CD4-positive, CD25-positive, alpha-beta regulatory T cell (primary cell): ENCODE measurements at regions not wholly inside any gene's neighbourhood (a gene's known extent, or its start where the extent isn't known, plus 50 kb on each side); places are given as distances from the start of the nearest gene placed in this dataset.

ENCODE experiments used
- ATAC-seq, 2 donors: fragments of 150-1000 bp; cut with Tn5 transposase; one replicate each; pipeline ENCODE4 v1.10.0; 2021; ENCODE audit warnings: low read depth in 2 of 2, moderate number of reproducible peaks in 2 of 2, moderate library complexity in 1 of 2
- DNase-seq, 3 donors: peaks; one replicate each; pipeline versions ENCODE4 v3.0.0 to v3.0.0-alpha.2; 2012 to 2022; ENCODE audit warnings: mixed read lengths in 1 of 3
- H3K27ac ChIP-seq: one replicate; pipeline ENCODE4 v1.7.0; 2013; ENCODE audit warnings: mild to moderate bottlenecking, low read length; ENCODE audit not compliant: insufficient read depth, poor library complexity, severe bottlenecking
- H3K27me3 ChIP-seq: one replicate; pipeline ENCODE4 v1.7.0; 2013; ENCODE audit warnings: low read length; ENCODE audit not compliant: control insufficient read depth, insufficient read depth
- H3K36me3 ChIP-seq: one replicate; pipeline ENCODE4 v1.7.0; 2013; ENCODE audit warnings: mild to moderate bottlenecking, low read length, moderate library complexity; ENCODE audit not compliant: control insufficient read depth, insufficient read depth
- H3K4me1 ChIP-seq: 2 replicates; pipeline ENCODE4 v1.7.0; 2013; ENCODE audit warnings: mild to moderate bottlenecking, low read length; ENCODE audit not compliant: insufficient read depth, control insufficient read depth, poor library complexity, severe bottlenecking
- H3K4me3 ChIP-seq: one replicate; pipeline ENCODE4 v1.7.0; 2013; ENCODE audit warnings: low read depth, mild to moderate bottlenecking, low read length, moderate library complexity
- H3K9me3 ChIP-seq, 2 experiments: 1 replicate in 1 of 2; 2 replicates in 1 of 2; pipeline ENCODE4 v1.7.0; 2013; ENCODE audit warnings: low read length in 2 of 2, mild to moderate bottlenecking in 1 of 2, moderate library complexity in 1 of 2; ENCODE audit not compliant: control insufficient read depth in 2 of 2
- H3K27ac Mint-ChIP-seq, 3 donors: one replicate each; pipeline ENCODE4 v1.8.0; 2020 to 2022; ENCODE audit warnings: mild to moderate bottlenecking in 3 of 3, mixed read lengths in 3 of 3, moderate library complexity in 2 of 3
- H3K27me3 Mint-ChIP-seq: one replicate; pipeline ENCODE4 v1.8.0; 2022; ENCODE audit warnings: mild to moderate bottlenecking, mixed read lengths
- H3K36me3 Mint-ChIP-seq: one replicate; pipeline ENCODE4 v1.8.0; 2020; ENCODE audit warnings: mixed read lengths
- H3K4me1 Mint-ChIP-seq, 4 donors: one replicate each; pipeline ENCODE4 v1.8.0; 2020 to 2022; ENCODE audit warnings: mixed read lengths in 4 of 4, mild to moderate bottlenecking in 1 of 4
- H3K4me3 Mint-ChIP-seq, 4 donors: one replicate each; pipeline ENCODE4 v1.8.0; 2020 to 2022; ENCODE audit warnings: mild to moderate bottlenecking in 4 of 4, mixed read lengths in 4 of 4, moderate library complexity in 3 of 4
- H3K9me3 Mint-ChIP-seq, 7 donors: one replicate each; pipeline ENCODE4 v1.8.0; 2020 to 2022; ENCODE audit warnings: mixed read lengths in 7 of 7, mild to moderate bottlenecking in 3 of 7, moderate library complexity in 2 of 7

GRCh38 chrX:20585782-20586181 is 319.1 kb upstream of the RPS6KA3 start:
- no peak overlapping the region for H3K27ac ChIP-seq
- Mint-ChIP-seq H3K27ac (no peak overlapping the region), H3K9me3 (peaks cover 0 to 3% (median 0%) of the 10 kb centered on the region in 7 donors), H3K27me3 (no peaks in the 10 kb centered on the region), H3K4me3 (no peak overlapping the region), H3K36me3 (no peaks in the 10 kb centered on the region), H3K4me1 (no peaks in the 10 kb centered on the region)
- H3K9me3 ChIP-seq = no peaks in the 10 kb centered on the region
- H3K4me1 ChIP-seq = no peaks in the 10 kb centered on the region
- H3K4me3 ChIP-seq = no peak overlapping the region
- DNase-seq = no peak
- no peaks in the 10 kb centered on the region for H3K27me3 ChIP-seq
- no peaks in the 10 kb centered on the region for H3K36me3 ChIP-seq
- no peak for ATAC-seq

GRCh38 chrX:20571611-20572010 is 304.9 kb upstream of the RPS6KA3 start:
- Histone ChIP-seq H3K27me3 (no peaks in the 10 kb centered on the region), H3K4me1 (no peaks in the 10 kb centered on the region), H3K36me3 (no peaks in the 10 kb centered on the region), H3K9me3 (no peaks in the 10 kb centered on the region), H3K4me3 (no peak overlapping the region), H3K27ac (no peak overlapping the region)
- Mint-ChIP-seq H3K4me1 (no peaks in the 10 kb centered on the region), H3K4me3 (no peak overlapping the region), H3K27ac (no peak overlapping the region), H3K27me3 (no peaks in the 10 kb centered on the region), H3K9me3 (no peaks in the 10 kb centered on the region), H3K36me3 (no peaks in the 10 kb centered on the region)
- DNase-seq = no peak
- ATAC-seq = no peak

- DNase-seq (no peak), ATAC-seq (no peak)
- Histone ChIP-seq H3K36me3 (no peaks in the 10 kb centered on the region), H3K4me1 (no peaks in the 10 kb centered on the region), H3K4me3 (no peak overlapping the region), H3K27me3 (no peaks in the 10 kb centered on the region), H3K9me3 (no peaks in the 10 kb centered on the region), H3K27ac (no peak overlapping the region)
- Mint-ChIP-seq H3K27ac (no peak overlapping the region), H3K4me3 (no peak overlapping the region), H3K36me3 (no peaks in the 10 kb centered on the region), H3K27me3 (no peaks in the 10 kb centered on the region), H3K9me3 (no peaks in the 10 kb centered on the region), H3K4me1 (no peaks in the 10 kb centered on the region)
Measured at GRCh38 chrX:20567108-20567507, 300.4 kb upstream of the RPS6KA3 start.

DNA sequence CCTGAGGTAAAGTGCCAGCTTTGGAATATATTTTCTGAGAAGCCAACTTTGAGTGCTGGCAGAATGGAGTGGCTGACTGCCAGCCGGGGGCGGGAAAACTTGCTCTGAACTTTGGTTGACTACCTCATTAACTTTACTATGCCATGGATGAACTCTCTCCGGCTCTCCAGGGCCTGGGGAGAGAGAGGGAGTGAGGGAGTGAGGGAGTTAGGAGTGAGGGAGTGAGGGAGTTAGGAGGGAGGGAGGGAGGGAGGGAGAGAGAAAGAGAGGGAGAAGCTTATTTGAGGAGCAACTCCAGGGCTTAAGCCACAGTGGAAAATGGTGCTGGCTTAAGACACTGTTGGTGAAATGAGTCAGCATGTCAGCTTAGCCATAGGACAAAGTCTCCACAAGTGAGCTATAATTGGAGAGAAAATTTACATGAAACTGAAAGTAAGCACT is 280.9 kb upstream of the RPS6KA3 start:
- no peaks in the 10 kb centered on the region for H3K4me1 ChIP-seq
- Mint-ChIP-seq H3K4me1 (no peaks in the 10 kb centered on the region), H3K27ac (no peak overlapping the region), H3K4me3 (no peak overlapping the region), H3K36me3 (no peaks in the 10 kb centered on the region), H3K9me3 (peaks cover 0 to 15% (median 1%) of the 10 kb centered on the region in 7 donors), H3K27me3 (no peaks in the 10 kb centered on the region)
- H3K4me3 ChIP-seq = no peak overlapping the region
- no peak overlapping the region for H3K27ac ChIP-seq
- no peaks in the 10 kb centered on the region for H3K27me3 ChIP-seq
- no peaks in the 10 kb centered on the region for H3K36me3 ChIP-seq
- H3K9me3 ChIP-seq = no peaks in the 10 kb centered on the region
- no peak for DNase-seq
- ATAC-seq = no peak

DNA sequence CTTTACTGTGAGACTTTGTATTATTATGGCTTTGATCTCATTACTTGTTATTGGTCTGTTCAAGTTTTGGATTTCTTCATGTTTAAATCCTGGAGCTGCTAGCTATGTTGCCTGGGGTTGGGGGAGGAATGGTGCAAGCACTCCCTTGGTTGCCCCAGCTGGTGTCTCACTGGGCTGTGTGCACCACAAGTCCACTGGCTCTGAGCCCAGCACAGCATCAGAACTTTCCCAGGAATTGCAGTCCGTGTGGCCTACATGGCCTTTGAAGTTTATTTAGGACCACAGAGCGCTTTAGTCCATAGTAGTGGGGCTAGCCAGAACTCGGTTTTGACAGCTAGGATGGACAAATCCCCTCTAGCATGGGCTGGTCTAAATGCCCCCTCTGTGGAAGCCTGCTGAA is 278.8 kb upstream of the RPS6KA3 start:
- H3K36me3 ChIP-seq = no peaks in the 10 kb centered on the region
- no peak overlapping the region for H3K27ac ChIP-seq
- H3K4me3 Mint-ChIP-seq = no peak overlapping the region
- DNase-seq (no peak), ATAC-seq (no peak)
- no peaks in the 10 kb centered on the region for H3K27me3 Mint-ChIP-seq
- no peak overlapping the region for H3K4me3 ChIP-seq
- H3K27ac Mint-ChIP-seq = no peak overlapping the region
- H3K4me1 Mint-ChIP-seq = no peaks in the 10 kb centered on the region
- H3K9me3 ChIP-seq = no peaks in the 10 kb centered on the region
- H3K36me3 Mint-ChIP-seq = no peaks in the 10 kb centered on the region
- peaks cover 0 to 15% (median 3%) of the 10 kb centered on the region in 7 donors for H3K9me3 Mint-ChIP-seq
- H3K27me3 ChIP-seq = no peaks in the 10 kb centered on the region
- H3K4me1 ChIP-seq = no peaks in the 10 kb centered on the region

- DNase-seq (no peak), ATAC-seq (no peak)
- H3K4me3 Mint-ChIP-seq = no peak overlapping the region
- H3K36me3 ChIP-seq = no peaks in the 10 kb centered on the region
- no peaks in the 10 kb centered on the region for H3K4me1 Mint-ChIP-seq
- H3K4me1 ChIP-seq = no peaks in the 10 kb centered on the region
- H3K9me3 Mint-ChIP-seq = peaks cover 0 to 17% (median 2%) of the 10 kb centered on the region in 7 donors
- peaks cover 4% of the 10 kb centered on the region for H3K27me3 Mint-ChIP-seq
- H3K27ac Mint-ChIP-seq = no peak overlapping the region
- H3K27me3 ChIP-seq = no peaks in the 10 kb centered on the region
- H3K27ac ChIP-seq = no peak overlapping the region
- no peak overlapping the region for H3K4me3 ChIP-seq
- H3K9me3 ChIP-seq = no peaks in the 10 kb centered on the region
- no peaks in the 10 kb centered on the region for H3K36me3 Mint-ChIP-seq
Measured at GRCh38 chrX:20542072-20542471, 275.4 kb upstream of the RPS6KA3 start.

- H3K9me3 Mint-ChIP-seq = peaks cover 0 to 14% (median 2%) of the 10 kb centered on the region in 7 donors
- no peak overlapping the region for H3K27ac ChIP-seq
- H3K36me3 ChIP-seq = no peaks in the 10 kb centered on the region
- H3K4me3 Mint-ChIP-seq = no peak overlapping the region
- H3K4me1 ChIP-seq = no peaks in the 10 kb centered on the region
- no peak overlapping the region for H3K27ac Mint-ChIP-seq
- no peak overlapping the region for H3K4me3 ChIP-seq
- peaks cover 10% of the 10 kb centered on the region for H3K27me3 Mint-ChIP-seq
- no peak for DNase-seq
- no peak for ATAC-seq
- H3K36me3 Mint-ChIP-seq = no peaks in the 10 kb centered on the region
- no peaks in the 10 kb centered on the region for H3K27me3 ChIP-seq
- H3K4me1 Mint-ChIP-seq = no peaks in the 10 kb centered on the region
- no peaks in the 10 kb centered on the region for H3K9me3 ChIP-seq
Measured at GRCh38 chrX:20538974-20539373, 272.3 kb upstream of the RPS6KA3 start.

DNA sequence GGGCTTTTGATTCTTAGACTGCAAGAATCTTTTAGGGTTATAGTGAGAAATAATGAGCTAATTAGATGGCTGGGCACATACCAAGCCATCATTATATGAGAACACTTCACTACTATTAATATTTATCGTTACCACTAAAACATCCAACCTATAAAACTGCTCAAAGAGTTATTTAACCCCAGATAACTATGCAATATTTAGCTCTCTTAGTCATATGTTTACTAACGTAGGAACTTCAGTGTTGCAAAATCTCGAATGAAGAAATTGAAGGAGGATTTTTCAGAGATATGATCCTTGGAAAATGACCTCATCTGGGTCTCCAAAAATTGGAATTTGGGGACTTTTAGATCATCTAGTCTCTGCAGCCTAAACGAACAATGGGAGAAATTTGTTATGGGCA is 265.0 kb upstream of the RPS6KA3 start:
- Mint-ChIP-seq H3K36me3 (no peaks in the 10 kb centered on the region), H3K27me3 (peaks cover 40% of the 10 kb centered on the region), H3K4me3 (no peak overlapping the region), H3K4me1 (peaks cover 0 to 8% (median 4%) of the 10 kb centered on the region in 4 donors), H3K27ac (no peak overlapping the region), H3K9me3 (peaks cover 0 to 3% (median 0%) of the 10 kb centered on the region in 7 donors)
- H3K27ac ChIP-seq = no peak overlapping the region
- H3K9me3 ChIP-seq = no peaks in the 10 kb centered on the region
- ATAC-seq (no peak), DNase-seq (no peak)
- H3K4me3 ChIP-seq = no peak overlapping the region
- H3K36me3 ChIP-seq = no peaks in the 10 kb centered on the region
- peaks cover 5% of the 10 kb centered on the region for H3K27me3 ChIP-seq
- H3K4me1 ChIP-seq = no peaks in the 10 kb centered on the region
